ENCODE measurements at regions not wholly inside any gene's neighbourhood (a gene's known extent, or its start where the extent isn't known, plus 50 kb on each side); places are given as distances from the start of the nearest gene placed in this dataset.

DNA sequence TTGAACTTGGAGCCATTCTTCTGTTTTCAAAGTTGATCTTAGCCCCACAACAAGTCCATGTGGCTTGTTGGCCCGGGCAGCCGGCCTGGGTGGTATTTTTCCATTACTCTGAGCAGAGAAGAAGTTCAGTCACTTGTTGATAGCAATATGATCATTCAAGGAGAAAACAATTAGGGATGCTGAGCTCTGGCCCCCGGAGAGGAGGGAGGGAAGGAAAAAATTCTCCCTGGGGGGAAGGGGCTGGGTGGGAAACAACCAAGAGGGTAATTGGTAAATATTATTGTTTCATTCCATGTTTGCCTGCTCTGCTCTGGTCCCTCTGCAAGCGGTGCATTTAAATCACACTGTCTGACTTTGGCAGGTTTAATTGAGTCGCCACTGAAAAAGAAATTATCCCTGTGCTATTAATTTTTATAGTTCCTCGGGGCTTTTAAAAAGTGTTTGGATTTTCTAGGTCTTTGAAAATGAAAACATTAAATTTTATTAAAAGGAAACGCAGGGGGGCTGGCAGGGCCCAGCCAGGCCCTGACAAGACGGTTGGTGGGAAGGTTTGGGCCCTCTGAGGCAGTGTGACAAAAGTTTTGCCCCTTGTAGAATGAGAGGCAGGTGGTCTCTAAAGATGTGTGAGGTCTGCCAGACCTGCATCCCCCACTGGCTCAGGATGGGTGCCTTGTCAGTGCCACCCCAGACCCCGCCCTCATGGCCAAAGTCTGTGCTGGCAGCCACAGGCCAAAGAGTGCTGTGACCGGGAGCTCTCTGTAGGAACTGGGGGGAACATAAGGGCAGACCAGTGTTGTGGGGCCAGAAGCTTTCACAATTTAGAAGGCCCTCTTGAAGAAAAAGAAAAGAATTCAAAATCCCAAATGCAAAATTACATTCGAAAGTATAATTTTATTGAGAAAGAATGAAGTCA, 52.5 kb upstream of the SLC14A2 start:
- no peak for TF ChIP-seq GATA3 (IDR thresholded peaks at IDR 0.05; ENCODE audit: low read depth, low read length)
- no peak for TF ChIP-seq GATA2 (IDR thresholded peaks at IDR 0.05; ENCODE audit: low read depth, low read length)
